Left lung (tissue), 4 donors: ENCODE measurements at regions not wholly inside any gene's neighbourhood (a gene's known extent, or its start where the extent isn't known, plus 50 kb on each side); places are given as distances from the start of the nearest gene placed in this dataset.
"Not testable (repeated sequence)": the region's sequence is repeated elsewhere in the genome, so short reads cannot be mapped to it uniquely, and the experiment has no call there.

Experiments used
- ATAC-seq: fragments of 200-7000 bp; cut with Tn5 transposase; one replicate; pipeline ENCODE4 v1.9.1; 2020; ENCODE audit warnings: moderate library complexity
- DNase-seq, 4 donors: peaks; one replicate each; pipeline ENCODE4 v3.0.0-alpha.2; 2013 to 2020
- H3K27ac ChIP-seq, 2 donors: fragments of 200-600 bp; sonication (generic) in 1 of 2; one replicate each; pipeline versions ENCODE4 v1.5.0 to v1.8.0; 2020 to 2021
- H3K27me3 ChIP-seq, 2 donors: fragments of 200-600 bp; sonication (generic) in 1 of 2; one replicate each; pipeline versions ENCODE4 v1.5.0 to v1.8.0; 2020 to 2021
- H3K36me3 ChIP-seq, 2 donors: fragments of 200-600 bp; sonication (generic) in 1 of 2; one replicate each; pipeline versions ENCODE4 v1.5.0 to v1.8.0; 2020 to 2021
- H3K4me1 ChIP-seq, 2 donors: fragments of 200-600 bp; one replicate each; pipeline ENCODE4 v1.8.0; 2021
- H3K4me3 ChIP-seq, 2 donors: fragments of 200-600 bp; sonication (generic) in 1 of 2; one replicate each; pipeline versions ENCODE4 v1.5.0 to v1.8.0; 2020 to 2021; ENCODE audit warnings: mild to moderate bottlenecking in 1 of 2
- H3K9me3 ChIP-seq, 2 donors: fragments of 200-600 bp; sonication (generic) in 1 of 2; one replicate each; pipeline versions ENCODE4 v1.5.0 to v1.8.0; 2020 to 2021
- intact Hi-C, 2 donors: fragments of 100-400 bp; cut with DNase I; formaldehyde crosslinking; loops; one replicate each; pipeline versions ENCODE4 v1.11.2 to v1.14.2; 2022
- TF ChIP-seq, protein P1 (sequence below), 2 donors: fragments of 200-600 bp; sonication (generic) in 1 of 2; IDR thresholded peaks; one replicate each; pipeline versions ENCODE4 v1.5.0 to v1.8.0; 2021; ENCODE audit warnings: antibody characterized with exemption in 2 of 2
- donor health status: DM: no; HTN: yes; CAD: no.
- donor health status: DM: no; HTN: no; CAD: no.

- intact Hi-C loops = no loop called here
- Histone ChIP-seq H3K27me3 (no peaks in the 10 kb centered on the region), H3K36me3 (no peaks in the 10 kb centered on the region), H3K4me3 (no peak overlapping the region), H3K4me1 (no peaks in the 10 kb centered on the region), H3K27ac (no peak overlapping the region), H3K9me3 (no peaks in the 10 kb centered on the region)
- ATAC-seq (peak; percentile 25), DNase-seq (no peak)
- TF ChIP-seq, protein P1, sequence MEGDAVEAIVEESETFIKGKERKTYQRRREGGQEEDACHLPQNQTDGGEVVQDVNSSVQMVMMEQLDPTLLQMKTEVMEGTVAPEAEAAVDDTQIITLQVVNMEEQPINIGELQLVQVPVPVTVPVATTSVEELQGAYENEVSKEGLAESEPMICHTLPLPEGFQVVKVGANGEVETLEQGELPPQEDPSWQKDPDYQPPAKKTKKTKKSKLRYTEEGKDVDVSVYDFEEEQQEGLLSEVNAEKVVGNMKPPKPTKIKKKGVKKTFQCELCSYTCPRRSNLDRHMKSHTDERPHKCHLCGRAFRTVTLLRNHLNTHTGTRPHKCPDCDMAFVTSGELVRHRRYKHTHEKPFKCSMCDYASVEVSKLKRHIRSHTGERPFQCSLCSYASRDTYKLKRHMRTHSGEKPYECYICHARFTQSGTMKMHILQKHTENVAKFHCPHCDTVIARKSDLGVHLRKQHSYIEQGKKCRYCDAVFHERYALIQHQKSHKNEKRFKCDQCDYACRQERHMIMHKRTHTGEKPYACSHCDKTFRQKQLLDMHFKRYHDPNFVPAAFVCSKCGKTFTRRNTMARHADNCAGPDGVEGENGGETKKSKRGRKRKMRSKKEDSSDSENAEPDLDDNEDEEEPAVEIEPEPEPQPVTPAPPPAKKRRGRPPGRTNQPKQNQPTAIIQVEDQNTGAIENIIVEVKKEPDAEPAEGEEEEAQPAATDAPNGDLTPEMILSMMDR (IDR thresholded peaks at IDR 0.05) = no peak
Measured at GRCh38 chr13:88005188-88005587, 334.0 kb downstream of the SLITRK5 start.

DNA sequence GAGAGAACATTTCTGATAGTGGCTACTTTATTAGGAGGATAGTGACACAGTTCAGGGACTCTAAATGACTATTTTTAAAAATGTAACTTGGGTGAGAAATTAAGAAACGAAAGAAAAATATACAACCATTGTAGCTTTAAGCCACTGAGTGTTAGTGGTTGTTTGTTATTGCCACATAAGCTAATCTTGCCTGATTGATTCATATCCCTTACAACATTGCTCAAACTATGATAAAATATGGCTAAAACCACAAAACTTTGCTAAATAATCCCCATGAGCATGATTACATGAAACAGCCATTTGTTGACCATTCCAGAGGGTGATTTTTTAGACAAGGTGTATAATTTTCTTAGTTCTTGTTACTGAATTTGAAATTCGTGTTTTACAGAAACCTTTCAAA is 343.4 kb downstream of the SLITRK5 start:
- intact Hi-C loops = no loop called here
- no peaks in the 10 kb centered on the region for H3K36me3 ChIP-seq
- H3K4me1 ChIP-seq = no peaks in the 10 kb centered on the region
- DNase-seq = no peak
- H3K27ac ChIP-seq = no peak overlapping the region
- ATAC-seq = no peak
- peaks cover 0 to 15% of the 10 kb centered on the region in 2 donors for H3K9me3 ChIP-seq
- H3K4me3 ChIP-seq = no peak overlapping the region
- TF ChIP-seq, protein P1 (IDR thresholded peaks at IDR 0.05) = no peak
- H3K27me3 ChIP-seq = no peaks in the 10 kb centered on the region

DNA sequence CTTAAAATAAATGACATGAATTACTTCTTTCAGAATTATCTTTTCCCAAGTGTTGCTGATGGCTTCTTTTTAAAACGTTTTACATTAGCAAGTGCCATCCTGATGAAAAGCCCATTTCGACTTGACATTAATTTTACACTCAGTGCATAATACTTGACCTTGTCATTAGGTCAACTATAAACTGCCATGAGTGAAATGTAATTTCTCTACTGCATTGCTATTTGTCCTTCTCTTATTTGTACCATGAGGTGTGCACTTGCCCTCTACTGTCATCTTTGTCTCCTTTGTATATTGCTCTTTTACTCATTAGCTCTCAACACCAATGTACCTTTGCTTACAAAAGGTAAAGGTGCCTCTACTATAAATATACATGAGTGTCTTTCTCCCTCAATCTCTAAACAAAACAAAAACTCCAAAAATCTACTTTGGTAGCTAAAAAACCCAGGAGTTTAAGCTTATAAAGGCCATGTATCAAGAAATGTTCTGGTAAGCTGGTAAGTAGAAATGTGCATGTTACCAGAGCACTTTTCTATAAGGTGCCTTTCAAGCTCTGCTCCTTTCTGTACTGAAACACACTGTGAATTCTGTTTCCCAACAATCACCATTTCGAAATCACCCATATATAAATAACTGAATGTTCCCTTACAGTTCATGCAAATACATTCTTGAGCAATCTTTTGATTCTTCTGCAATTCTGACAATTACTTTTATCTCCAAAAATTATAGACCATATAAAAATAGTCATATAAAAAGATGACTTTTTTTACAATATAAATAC is 351.4 kb downstream of the SLITRK5 start:
- TF ChIP-seq, protein P1 (IDR thresholded peaks at IDR 0.05) = no peak
- Histone ChIP-seq H3K4me1 (peaks cover 0 to 3% of the 10 kb centered on the region in 2 donors), H3K36me3 (no peaks in the 10 kb centered on the region), H3K27ac (no peak overlapping the region), H3K27me3 (no peaks in the 10 kb centered on the region), H3K4me3 (no peak overlapping the region), H3K9me3 (peaks cover 0 to 22% of the 10 kb centered on the region in 2 donors)
- ATAC-seq (no peak), DNase-seq (peak in 1 of 4 donors; percentile 30)
- intact Hi-C loops = no loop called here

GRCh38 chr13:88026241-88026640 is 355.1 kb downstream of the SLITRK5 start:
- TF ChIP-seq, protein P1 (IDR thresholded peaks at IDR 0.05) = no peak
- H3K9me3 ChIP-seq = no peaks in the 10 kb centered on the region
- DNase-seq = no peak
- no peak overlapping the region for H3K27ac ChIP-seq
- intact Hi-C loops = no loop called here
- H3K4me3 ChIP-seq = no peak overlapping the region
- peaks cover 0 to 3% of the 10 kb centered on the region in 2 donors for H3K4me1 ChIP-seq
- H3K27me3 ChIP-seq = no peaks in the 10 kb centered on the region
- no peak for ATAC-seq
- H3K36me3 ChIP-seq = no peaks in the 10 kb centered on the region

DNA sequence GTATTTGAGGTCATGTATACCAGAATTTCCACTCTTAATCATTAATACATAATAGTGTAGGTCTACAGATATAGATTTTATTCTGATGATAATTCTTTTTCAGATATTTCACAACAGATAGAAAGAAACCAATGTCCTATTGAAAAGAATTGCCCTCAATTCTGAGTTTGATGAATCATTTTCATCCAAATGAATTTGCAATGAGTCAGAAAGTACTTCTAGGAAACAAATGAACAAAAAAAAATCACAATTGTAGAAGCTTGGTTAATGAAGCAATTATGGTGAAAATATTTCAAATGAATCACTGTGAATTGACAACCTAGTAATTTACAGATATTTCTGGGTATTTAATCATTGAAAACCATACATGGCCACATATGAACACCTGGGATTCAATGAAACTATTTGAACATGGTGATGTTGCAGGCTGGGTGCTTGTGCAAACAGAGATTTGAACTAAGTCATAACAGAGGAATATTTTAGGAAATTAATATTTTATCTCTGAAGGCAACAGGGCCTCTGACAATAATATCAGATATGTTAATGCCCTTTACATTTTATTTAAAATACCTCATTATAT is 360.9 kb downstream of the SLITRK5 start:
- no peak overlapping the region for H3K4me3 ChIP-seq
- DNase-seq (no peak), ATAC-seq (no peak)
- intact Hi-C loops = no loop called here
- H3K27ac ChIP-seq = no peak overlapping the region
- H3K27me3 ChIP-seq = no peaks in the 10 kb centered on the region
- no peaks in the 10 kb centered on the region for H3K4me1 ChIP-seq
- H3K36me3 ChIP-seq = no peaks in the 10 kb centered on the region
- TF ChIP-seq, protein P1 (IDR thresholded peaks at IDR 0.05) = no peak
- H3K9me3 ChIP-seq = no peaks in the 10 kb centered on the region

DNA sequence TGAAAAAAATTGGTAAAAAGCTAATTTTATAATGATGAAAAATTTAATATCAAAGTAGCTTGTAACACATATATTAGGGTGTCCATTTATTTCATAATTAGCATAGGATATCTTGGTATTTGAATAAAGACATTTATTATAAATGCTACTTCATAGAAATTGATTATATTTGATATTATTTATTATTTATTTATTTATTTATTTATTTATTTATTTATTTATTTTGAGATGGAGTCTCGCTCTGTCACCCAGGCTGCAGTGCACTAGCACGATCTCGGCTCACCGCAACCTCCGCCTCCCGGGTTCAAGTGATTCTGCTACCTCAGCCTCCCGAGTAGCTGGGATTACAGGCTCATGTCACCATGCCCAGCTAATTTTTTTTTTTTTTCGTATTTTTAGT is 365.0 kb downstream of the SLITRK5 start:
- H3K4me3 ChIP-seq, H3K27me3 ChIP-seq, H3K4me1 ChIP-seq, H3K36me3 ChIP-seq, H3K9me3 ChIP-seq, intact Hi-C loops, H3K27ac ChIP-seq, DNase-seq, ATAC-seq: not testable (repeated sequence)
